ENCODE measurements at regions not wholly inside any gene's neighbourhood (a gene's known extent, or its start where the extent isn't known, plus 50 kb on each side); places are given as distances from the start of the nearest gene placed in this dataset.
"Not testable (repeated sequence)": the region's sequence is repeated elsewhere in the genome, so short reads cannot be mapped to it uniquely, and the experiment has no call there.

DNA sequence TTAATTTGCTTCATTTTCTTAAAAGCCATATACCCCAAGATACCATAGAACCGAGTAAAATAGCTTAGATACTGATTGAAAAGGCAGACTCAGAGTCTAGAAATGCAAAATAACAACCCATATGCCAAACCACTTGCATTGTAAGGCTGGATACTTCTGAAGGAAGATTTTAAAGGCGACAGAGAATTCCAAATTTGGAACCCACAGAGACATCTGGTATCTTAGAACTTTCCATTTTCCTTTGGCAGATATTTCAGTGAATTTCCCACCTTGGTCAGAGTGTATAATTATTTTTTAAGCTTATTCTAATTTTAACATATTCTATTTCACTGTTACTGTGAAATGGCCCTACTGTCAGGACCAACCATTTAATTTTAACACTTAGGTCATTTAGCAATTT is 186.4 kb upstream of the E2F7 start:
- H3K4me3 ChIP-seq (ENCODE audit: low read depth, low read length), result no peak overlapping the region
- DNase-seq (ENCODE audit: low read depth), result no peak

DNA sequence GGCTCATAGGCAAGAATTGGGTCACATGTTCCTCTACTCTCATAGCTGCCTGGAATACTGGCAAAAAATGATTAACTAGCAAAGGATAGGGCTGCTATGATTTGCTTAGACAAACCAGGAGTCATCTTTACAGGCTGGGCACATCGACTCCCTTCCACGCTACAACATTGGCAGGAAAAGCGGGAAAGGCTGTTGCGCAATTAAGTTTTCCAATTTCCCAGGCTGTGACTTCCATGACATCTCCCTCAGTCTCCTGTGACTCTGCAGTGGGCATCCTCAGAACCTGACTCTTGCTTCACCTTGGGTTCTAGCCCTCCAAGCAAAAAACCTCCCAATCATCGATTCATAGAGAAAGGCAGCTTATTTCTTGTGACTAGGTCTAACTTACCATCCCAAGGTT is 184.5 kb upstream of the E2F7 start:
- DNase-seq (ENCODE audit: low read depth), result no peak
- H3K4me3 ChIP-seq (ENCODE audit: low read depth, low read length), result no peak overlapping the region

DNA sequence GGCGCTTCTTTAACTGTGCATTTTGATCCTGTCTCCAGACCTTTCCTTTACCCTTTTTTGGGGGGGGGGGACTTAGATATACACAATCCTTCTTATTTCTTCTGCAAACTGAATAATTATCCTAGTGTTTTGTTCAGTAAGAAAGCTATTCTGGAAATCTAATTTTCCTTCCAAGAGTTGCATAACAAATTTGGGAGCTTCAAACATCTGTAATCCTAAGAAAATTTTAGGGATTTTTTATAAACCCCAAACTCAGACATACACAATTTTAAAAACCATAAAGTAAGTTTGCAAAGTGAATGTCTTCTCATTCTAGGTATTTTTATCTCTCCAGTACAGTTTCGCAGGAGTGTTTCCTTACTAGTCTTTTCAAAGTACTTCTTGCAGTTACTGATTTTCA is 182.7 kb upstream of the E2F7 start:
- no peak overlapping the region for H3K4me3 ChIP-seq (ENCODE audit: low read depth, low read length)
- no peak for DNase-seq (ENCODE audit: low read depth)

DNA sequence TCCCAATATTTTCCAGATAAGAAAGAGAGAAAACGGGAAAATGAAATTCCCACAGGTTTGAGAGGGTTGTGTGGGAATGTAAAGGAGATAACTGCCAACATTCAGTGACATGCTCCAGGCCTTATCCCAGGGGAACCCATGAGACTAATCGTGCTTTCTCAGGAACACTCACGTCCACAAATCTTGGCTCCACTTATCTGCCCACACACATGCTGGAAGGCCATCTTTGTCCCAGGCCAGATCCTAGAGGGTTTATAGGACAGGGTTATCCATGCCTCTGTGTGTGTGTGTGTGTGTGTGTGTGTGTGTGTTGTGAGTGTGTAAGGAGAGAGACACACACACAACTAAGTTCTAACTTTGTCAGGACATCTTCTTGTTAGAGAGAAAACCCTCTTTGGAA is 182.2 kb upstream of the E2F7 start:
- no peak overlapping the region for H3K4me3 ChIP-seq (ENCODE audit: low read depth, low read length)
- no peak for DNase-seq (ENCODE audit: low read depth)

DNA sequence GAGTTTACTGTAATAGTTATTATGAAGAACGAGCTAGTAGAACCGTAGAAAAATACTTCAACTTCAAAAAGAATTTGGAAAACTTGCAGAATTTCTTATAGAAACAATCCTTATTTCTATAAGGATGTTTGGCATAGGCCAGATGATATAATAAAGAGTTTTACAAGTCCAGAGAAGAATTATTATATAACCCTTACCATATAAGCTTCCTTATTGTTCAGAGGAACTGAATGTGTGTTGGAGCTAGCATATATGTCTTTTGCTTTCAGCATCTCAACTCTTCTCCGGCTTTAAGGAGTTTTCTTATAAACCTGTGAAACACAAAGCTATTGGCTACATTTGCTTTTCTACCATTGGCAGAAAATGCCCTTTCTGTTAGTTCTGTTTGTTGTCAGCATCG is 178.0 kb upstream of the E2F7 start:
- no peak for DNase-seq (ENCODE audit: low read depth)

DNA sequence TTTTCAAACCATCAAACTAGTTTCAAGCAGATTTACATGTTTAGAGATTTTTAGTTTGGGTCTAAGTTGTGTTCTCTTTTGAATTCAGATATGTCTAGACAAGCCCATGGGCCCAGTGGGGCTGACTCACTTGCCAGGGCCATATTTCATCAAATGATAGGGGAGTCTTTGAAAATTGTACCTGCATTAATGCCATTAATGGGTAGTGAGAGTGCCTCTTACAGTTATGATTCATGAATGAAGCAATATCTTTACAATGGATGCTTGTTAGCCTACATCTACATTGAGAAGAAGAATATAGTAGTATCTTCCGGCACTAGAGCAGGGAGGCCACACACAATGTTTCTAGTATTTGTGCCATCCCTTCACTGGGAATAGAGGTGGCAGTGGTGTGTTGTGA is 174.2 kb upstream of the E2F7 start:
- DNase-seq (ENCODE audit: low read depth), result no peak
- H3K4me3 ChIP-seq (ENCODE audit: low read depth, low read length), result no peak overlapping the region

More for the DNA sequence above, 178.0 kb upstream of the E2F7 start:
- H3K4me3 ChIP-seq (ENCODE audit: low read depth, low read length), result no peak overlapping the region

DNA sequence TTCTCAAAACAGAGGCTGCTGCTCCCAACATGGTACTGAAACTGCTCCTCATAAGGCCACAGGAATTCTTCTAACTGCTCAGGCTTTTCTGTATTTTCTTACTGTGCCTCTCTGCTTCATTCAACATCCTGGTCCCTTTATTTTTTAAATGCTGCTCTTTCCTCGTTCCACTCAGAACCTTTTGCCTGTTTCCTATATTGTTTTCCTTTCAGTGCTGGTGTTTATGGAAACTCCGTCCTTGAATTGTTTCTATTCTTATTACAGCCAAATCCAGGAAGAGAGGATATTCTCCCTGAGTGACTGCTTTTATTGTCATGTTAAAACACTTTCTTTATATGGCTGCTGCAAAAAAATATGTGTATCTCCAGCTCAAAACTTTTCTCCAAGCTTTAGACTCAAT is 173.0 kb upstream of the E2F7 start:
- DNase-seq (ENCODE audit: low read depth), result no peak
- H3K4me3 ChIP-seq (ENCODE audit: low read depth, low read length), result no peak overlapping the region

DNA sequence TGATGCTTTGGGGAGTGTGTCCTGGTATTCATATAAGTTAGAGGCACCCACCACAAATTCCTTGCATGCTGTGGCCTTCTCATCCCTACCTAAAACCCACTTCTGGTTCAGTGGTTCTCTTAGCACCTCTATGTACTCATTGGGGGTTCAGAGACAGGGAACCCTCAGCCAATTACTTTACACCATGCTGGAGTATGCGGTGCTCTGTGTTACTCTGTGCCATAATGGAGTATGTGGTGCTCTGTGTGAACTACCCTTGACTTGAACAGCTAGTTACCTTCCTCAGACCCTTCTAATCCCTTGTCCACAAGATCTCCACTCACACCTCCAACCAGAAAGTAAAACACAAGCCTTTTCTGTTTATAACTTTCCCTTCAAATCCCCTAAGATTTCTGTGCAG is 172.5 kb upstream of the E2F7 start:
- no peak overlapping the region for H3K4me3 ChIP-seq (ENCODE audit: low read depth, low read length)
- DNase-seq (ENCODE audit: low read depth), result no peak

DNA sequence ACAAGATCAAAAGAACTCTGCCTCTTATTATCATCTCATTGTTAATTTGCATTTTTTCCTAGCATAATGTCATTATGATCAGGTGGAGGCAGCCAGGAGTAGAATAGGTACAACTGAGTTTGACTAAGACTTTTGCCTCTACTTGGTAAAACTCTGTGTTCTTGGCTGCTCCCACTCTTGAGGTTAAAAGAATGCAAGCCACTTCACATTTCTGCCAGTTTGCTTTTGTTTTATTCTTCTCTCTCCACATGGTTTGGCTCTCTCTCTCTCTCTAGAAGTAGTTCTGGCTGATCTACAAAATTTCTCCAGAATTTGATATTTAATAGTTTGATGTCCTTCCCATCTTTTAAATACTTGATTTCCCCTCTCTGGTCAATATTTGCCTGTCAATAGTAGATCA is 170.7 kb upstream of the E2F7 start:
- no peak overlapping the region for H3K4me3 ChIP-seq (ENCODE audit: low read depth, low read length)
- DNase-seq (ENCODE audit: low read depth), result no peak

DNA sequence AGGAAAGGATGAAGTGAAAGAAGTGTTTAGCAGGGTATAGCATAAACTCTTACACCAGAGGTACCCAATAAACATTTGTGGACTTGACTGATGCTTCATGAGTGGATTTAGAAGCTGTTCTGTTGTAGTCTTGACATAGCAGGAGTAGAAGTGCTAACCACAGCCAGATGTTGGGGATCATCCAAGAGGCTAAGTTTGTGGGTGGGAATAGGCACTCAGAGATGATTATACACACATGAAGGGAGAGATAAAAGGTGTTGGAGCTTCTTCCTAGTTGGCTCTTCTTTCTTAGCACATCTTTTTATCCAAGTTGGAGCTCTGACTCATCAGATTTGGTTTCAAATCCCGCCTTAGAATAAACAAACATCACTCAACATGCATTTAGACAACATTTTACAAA is 166.7 kb upstream of the E2F7 start:
- H3K4me3 ChIP-seq (ENCODE audit: low read depth, low read length), result no peak overlapping the region
- DNase-seq (ENCODE audit: low read depth), result peak; percentile 74

DNA sequence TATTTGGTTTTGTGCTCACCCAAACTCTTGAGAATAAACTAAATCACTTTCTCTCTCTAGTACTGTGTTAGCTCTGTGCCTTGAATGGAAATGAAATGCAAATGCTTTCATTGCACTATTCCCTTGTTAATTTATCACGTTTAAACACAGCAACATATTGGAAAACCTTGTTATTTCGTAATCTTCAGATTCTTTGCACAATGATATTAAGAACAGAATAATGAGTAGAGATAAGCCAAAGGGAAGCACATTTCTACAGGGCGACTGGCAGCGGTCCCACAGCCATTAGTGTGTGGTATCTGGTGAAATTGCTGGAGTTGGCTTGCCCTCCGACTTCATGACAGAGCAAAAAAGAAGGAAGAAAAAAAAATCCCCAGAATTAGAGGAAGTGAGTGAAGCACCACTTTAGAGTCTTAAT is 166.1 kb upstream of the E2F7 start:
- DNase-seq (ENCODE audit: low read depth), result peak; percentile 67

DNA sequence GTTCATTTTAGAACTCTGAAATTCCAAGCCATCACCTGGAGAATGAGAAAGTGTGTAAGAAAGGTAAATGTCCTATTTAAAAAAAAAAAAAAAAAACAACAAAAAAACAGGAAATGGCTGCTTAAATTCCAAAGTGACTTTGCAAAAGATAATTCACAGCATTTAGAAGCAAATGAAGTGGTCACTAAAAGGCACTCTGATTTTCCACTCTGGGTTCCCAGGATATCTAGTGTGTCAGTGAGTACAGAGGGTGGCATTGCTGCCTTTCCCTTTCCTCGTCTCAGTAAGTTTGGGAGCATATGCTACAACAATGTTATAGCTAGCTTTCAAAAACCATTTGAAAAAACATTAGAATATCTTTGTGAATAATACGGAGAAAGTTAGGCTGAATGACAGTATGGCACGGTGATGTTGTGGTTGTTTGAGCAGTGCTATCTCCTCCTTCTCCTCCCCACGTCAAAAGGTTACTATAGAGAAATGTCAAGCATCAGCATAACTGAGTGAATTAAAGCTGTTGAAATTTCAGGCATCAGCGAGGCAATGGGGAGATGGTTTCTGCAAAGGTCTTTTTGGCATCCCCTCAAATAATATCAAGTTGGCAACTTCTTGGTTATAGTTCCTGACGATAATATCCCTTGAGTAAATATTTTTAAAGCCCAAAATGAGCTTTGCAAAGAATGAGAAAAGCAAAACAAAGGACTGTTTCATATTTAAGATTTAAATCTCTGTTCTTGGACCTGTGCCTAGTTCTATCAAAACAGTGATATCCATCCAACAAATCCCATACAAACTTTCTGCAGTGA is 164.5 kb upstream of the E2F7 start:
- DNase-seq (ENCODE audit: low read depth), result no peak
- H3K4me3 ChIP-seq (ENCODE audit: low read depth, low read length), result no peak overlapping the region

More for the DNA sequence above, 166.1 kb upstream of the E2F7 start:
- no peak overlapping the region for H3K4me3 ChIP-seq (ENCODE audit: low read depth, low read length)

DNA sequence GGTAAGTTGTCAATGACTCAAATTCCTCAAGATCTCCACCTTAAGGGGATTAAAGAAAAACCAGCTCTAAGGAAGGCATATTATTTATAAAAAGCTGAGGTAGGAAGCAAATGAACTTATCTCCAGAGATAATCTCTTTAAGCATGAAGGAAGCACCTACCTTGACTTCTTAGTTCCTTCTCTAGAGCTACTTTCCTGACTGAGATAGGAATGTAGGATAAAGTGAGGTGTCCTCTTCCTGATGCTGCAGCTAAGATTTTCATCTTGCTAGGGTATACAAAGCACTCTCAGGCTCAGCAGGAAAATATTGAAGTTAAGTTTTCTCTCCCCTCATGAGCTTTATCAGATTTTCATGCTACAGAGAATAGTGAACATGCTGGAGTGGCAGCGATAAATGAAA is 163.0 kb upstream of the E2F7 start:
- no peak overlapping the region for H3K4me3 ChIP-seq (ENCODE audit: low read depth, low read length)
- no peak for DNase-seq (ENCODE audit: low read depth)

DNA sequence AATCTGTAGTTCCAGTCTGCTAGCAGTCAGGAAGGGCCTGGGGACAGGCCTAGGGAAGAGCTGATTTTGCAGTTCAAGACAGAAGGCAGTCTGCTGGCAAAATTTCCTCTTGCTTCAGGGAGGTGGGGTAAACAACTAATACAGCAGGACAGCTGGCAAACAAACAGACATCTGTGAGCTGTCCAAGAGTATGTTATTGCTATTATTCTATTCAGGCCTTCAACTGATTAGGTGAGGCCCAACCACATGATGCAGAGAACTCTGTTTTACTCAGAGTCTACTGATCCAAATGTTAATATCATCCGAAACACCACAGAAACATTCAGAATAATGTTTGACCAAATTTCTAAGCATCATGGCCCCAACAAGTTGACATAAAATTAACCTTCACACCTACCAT is 161.0 kb upstream of the E2F7 start:
- H3K4me3 ChIP-seq (ENCODE audit: low read depth, low read length), result no peak overlapping the region
- DNase-seq (ENCODE audit: low read depth), result no peak

DNA sequence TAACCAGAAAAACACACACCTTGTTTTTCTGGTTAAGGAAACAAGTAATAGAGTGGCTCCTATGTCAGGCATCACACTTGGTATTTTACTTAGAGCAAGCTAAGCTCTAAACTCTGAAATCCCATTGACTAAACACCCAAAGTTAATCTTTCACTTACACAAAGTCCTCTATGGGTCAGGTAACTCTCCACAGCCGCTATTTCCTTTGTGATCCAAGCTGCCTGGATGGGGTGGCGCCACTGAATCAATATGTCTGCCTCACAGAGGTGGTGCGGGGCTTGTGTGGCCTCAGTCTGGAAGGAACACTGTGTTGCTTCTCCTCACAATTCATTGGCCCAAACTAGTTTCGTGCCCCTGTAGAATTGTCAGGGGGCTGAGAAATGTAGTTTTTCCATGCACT is 160.0 kb upstream of the E2F7 start:
- H3K4me3 ChIP-seq (ENCODE audit: low read depth, low read length), result no peak overlapping the region
- DNase-seq (ENCODE audit: low read depth), result no peak

DNA sequence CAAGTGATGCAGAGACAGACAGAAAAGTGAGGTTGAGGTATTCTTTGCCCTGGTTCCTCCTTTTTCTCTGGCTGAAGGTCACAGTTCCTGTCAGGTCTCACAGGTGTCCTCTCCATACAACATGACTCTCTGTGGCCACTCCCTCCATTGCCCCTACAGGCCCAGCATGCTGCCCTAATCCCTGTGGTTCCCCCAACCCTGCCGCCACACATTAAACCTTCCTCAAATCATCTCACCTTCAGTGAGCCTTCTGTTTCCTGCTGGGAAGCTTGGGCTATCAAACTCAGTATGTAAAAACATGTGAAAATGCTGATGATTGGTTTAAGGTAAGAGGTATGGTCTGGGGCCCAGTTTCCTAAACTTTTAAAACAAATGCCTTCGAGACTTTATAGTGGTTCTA is 159.0 kb upstream of the E2F7 start:
- H3K4me3 ChIP-seq (ENCODE audit: low read depth, low read length), result no peak overlapping the region
- DNase-seq (ENCODE audit: low read depth), result no peak

DNA sequence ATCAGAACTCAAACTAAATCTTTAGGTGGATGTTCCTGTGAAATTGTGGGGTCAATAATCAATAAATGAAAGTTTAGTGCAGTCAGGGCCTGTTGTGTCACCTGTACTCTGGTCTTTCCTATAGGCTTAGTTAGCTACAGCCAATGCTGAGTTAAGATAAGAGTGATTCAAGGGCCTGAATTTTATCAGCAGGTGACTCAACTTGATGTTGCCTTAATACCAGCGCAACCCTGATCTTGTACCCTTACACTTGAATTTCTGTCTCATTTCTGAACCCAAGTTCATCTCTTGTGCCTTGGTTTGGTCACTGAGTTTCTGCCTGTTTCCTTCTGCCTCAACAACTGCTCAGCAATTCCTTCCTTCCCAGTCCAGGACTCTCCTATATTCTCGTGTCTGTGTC is 157.0 kb upstream of the E2F7 start:
- DNase-seq (ENCODE audit: low read depth), result no peak
- no peak overlapping the region for H3K4me3 ChIP-seq (ENCODE audit: low read depth, low read length)

DNA sequence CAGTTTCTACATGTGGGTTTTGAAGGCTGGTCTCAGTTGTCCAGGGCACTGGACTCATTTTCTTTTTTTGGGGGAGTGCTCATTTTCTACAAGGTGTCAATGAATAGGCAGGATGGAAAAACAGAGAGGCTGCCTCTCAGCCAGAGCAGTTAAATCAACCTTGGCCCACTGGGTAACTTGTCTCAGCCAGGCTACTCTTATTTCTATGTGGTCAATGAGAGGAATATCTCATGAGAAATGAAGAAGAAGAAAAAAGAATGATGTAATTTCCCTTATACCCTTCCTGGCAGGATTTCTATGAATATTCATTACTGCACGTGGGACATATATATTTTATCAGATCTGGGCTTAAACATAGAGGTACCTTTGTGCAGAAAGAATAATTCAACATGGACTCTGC is 155.2 kb upstream of the E2F7 start:
- no peak for DNase-seq (ENCODE audit: low read depth)
- no peak overlapping the region for H3K4me3 ChIP-seq (ENCODE audit: low read depth, low read length)

DNA sequence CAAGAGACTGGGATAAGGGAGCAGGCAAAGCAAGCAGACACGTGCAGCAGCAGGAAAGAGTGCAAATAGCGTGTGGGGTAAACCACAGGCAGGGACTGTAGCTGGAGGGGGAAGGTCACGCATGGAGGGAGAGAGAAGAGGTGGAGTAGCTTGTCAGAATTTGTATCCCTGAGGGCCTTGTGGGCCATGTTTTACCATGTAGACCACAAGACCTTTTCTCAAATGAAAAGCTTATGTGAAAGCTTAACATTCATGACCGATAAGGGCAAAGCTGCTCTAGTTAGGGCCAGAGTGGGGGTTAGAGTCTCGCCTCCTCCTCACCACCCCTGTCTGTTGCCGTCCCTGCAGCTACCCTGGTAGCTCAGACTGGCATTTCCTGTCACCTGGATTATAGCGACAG is 152.9 kb upstream of the E2F7 start:
- H3K4me3 ChIP-seq (ENCODE audit: low read depth, low read length), result no peak overlapping the region
- no peak for DNase-seq (ENCODE audit: low read depth)

DNA sequence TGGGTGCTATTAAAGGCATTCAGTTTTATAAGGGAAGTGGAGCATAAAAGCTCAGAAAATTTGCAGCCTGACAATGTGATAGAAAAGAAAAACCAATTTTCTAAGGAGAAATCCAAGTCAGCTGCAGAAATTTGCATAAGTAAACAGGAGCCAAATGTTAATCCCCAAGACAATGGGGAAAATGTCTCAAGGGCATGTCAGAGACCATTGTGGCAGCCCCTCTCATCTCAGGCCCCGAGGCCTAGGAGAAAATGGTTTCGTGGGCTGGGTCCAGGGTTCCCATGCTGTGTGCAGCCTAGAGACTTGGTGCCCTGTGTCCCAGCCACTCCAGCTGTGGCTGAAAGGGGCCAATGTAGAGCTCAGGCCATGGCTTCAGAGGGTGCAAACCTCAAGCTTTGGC is 150.8 kb upstream of the E2F7 start:
- not testable (repeated sequence) for H3K4me3 ChIP-seq (ENCODE audit: low read depth, low read length); DNase-seq (ENCODE audit: low read depth)

DNA sequence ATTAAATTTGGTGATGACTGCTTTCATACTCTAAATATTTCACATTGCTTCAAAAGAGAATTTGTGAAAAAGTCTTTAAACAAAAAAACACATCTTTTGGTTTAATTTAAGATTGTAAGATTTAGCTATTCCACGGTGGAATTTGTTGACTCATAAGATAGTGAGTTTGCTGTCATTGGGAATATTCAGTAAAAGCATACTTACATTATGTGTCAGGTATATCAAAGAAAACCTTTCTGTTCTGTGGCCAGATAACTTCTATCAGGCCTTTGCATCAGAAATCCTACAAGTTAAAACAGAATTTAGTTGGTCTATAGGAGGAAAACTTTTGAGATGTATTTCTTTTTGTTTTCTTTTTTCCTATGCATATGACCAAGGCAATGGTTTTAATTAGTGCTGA is 148.8 kb upstream of the E2F7 start:
- DNase-seq (ENCODE audit: low read depth), result no peak
- H3K4me3 ChIP-seq (ENCODE audit: low read depth, low read length), result no peak overlapping the region

DNA sequence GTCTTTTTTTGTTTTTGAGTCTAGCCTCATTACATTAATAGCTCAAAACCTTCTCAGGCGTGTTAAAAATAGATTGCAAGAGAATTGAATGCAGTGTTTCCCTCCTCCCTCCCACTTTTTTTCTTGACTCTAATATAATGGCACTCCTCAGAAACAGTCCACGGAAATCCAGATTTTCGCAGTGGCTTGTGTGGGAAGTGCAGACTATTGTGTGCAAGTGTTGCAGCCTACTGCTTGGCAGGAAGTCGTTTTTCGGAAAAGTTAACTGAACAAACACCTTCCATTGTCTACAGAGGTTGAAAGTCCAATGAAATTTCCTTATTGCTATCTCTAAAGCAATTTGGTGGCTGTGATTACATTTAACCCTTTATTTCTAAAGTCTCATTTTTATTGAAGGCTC is 147.9 kb upstream of the E2F7 start:
- H3K4me3 ChIP-seq (ENCODE audit: low read depth, low read length), result no peak overlapping the region
- no peak for DNase-seq (ENCODE audit: low read depth)
